ENCODE measurements at regions not wholly inside any gene's neighbourhood (a gene's known extent, or its start where the extent isn't known, plus 50 kb on each side); places are given as distances from the start of the nearest gene placed in this dataset.
A peak's percentile ranks its signal among the peaks of the same experiment; 100 is the strongest.
"Not testable (repeated sequence)": the region's sequence is repeated elsewhere in the genome, so short reads cannot be mapped to it uniquely, and the experiment has no call there.

DNA sequence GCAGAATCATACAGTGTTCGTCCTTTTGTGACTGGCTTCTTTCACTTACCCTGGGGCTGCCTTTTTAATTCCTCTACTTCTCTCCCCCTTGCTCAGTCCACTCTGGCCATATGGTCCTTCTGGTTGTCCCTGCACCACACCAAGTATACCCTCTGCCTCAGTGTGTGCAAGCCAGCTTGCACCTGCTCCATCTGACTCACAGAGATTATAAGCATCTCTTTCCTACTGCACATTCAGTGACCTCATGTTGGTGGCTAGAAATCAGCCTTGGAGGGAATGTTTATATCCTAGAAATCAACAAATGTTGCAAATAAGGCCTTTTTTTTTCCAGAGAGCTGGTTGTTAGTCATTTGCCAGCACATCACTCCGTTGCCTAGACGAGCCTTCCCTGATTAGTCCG lies 67.5 kb upstream of the C10orf90 start:
- H3K27ac ChIP-seq = no peak overlapping the region
- no peak overlapping the region for H3K4me3 ChIP-seq
- H3K27me3 ChIP-seq = no peaks in the 10 kb centered on the region
- H3K36me3 ChIP-seq = no peaks in the 10 kb centered on the region
- DNase-seq (ENCODE audit: low spot score in 2 of 2) = no peak
- TF ChIP-seq, protein P1, sequence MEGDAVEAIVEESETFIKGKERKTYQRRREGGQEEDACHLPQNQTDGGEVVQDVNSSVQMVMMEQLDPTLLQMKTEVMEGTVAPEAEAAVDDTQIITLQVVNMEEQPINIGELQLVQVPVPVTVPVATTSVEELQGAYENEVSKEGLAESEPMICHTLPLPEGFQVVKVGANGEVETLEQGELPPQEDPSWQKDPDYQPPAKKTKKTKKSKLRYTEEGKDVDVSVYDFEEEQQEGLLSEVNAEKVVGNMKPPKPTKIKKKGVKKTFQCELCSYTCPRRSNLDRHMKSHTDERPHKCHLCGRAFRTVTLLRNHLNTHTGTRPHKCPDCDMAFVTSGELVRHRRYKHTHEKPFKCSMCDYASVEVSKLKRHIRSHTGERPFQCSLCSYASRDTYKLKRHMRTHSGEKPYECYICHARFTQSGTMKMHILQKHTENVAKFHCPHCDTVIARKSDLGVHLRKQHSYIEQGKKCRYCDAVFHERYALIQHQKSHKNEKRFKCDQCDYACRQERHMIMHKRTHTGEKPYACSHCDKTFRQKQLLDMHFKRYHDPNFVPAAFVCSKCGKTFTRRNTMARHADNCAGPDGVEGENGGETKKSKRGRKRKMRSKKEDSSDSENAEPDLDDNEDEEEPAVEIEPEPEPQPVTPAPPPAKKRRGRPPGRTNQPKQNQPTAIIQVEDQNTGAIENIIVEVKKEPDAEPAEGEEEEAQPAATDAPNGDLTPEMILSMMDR (IDR thresholded peaks at IDR 0.05) = no peak
- no peaks in the 10 kb centered on the region for H3K9me3 ChIP-seq
- H3K4me1 ChIP-seq = no peaks in the 10 kb centered on the region
- intact Hi-C loops (cut with DNase I) = no loop called here

DNA sequence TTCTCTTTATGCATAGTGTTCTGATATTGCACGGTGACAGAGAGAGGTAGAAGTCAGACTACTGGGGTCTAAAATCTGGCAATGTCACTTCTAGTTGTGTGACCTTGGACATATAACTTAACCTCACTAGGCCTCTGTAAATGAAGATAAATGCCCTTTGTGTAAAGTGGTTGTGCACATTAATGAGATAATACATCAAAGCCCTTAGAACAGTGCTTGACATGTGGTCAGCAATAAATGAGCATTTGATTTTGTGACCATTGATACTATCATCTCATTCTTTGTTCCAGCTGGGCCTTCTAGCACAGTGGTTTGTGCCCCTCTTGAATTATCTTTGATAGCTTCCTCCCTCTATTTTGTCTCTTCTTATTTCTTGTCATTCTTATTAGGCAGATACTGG lies 74.1 kb upstream of the C10orf90 start:
- H3K27ac ChIP-seq = no peak overlapping the region
- H3K36me3 ChIP-seq = no peaks in the 10 kb centered on the region
- intact Hi-C loops (cut with DNase I) = no loop called here
- TF ChIP-seq, protein P1 (IDR thresholded peaks at IDR 0.05) = no peak
- H3K9me3 ChIP-seq = no peaks in the 10 kb centered on the region
- DNase-seq (ENCODE audit: low spot score in 2 of 2) = no peak
- H3K27me3 ChIP-seq = no peaks in the 10 kb centered on the region
- H3K4me1 ChIP-seq = no peaks in the 10 kb centered on the region
- H3K4me3 ChIP-seq = no peak overlapping the region

DNA sequence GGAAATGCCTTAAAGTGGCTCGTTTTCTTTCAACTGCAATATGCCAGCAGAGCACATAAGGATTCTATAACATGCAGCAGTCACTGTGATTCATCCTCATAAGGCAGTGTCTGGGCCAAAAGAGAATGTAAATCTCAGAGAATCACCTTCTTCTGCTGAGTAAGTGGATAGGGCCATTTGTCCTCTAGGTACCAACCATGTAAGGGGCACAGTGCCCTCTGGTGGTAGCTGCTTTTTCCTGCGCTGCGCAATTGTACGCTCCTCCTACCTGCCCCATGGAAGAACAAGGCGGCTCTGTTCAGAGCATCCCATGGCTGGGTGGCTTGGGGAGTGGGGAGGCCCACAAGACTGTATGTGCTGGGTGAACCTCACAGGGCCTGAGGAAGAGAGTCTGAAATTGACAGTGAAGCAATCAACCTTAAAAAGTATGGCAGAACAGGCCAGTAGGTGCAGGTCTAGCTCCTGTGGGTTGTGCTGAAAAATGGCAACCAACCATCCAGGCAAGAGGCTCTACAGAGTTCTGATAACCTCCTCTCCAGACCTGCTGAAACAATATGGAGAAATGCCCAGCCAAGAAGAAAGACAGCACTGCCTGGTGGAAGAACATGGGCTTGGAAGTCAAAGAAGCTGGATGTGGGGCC lies 78.6 kb upstream of the C10orf90 start:
- intact Hi-C loops (cut with DNase I) = no loop called here
- DNase-seq (ENCODE audit: low spot score in 2 of 2) = no peak

DNA sequence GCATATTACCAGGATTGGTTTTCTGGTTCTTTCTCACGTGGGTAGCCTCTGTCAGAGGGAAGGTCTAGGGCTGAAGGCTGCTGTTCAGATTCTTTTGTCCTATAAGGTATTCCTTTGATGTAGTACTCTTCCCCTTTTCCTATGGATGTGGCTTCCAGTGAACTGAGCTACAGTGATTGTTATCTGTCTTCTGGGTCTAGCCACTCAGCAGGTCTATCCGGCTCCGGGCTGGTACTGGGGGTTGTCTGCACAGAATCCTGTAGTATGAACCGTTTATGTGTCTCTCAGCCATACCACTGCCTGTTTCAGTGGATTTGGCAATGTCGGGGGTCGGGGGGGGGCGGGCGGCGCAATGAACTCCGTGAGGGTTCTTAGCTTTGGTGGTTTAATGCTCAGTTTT lies 84.5 kb upstream of the C10orf90 start:
- TF ChIP-seq, protein P1 (IDR thresholded peaks at IDR 0.05) = no peak

More for the DNA sequence above, 78.6 kb upstream of the C10orf90 start:
- Histone ChIP-seq H3K36me3 (no peaks in the 10 kb centered on the region), H3K27ac (no peak overlapping the region), H3K4me1 (no peaks in the 10 kb centered on the region), H3K4me3 (no peak overlapping the region), H3K9me3 (no peaks in the 10 kb centered on the region), H3K27me3 (no peaks in the 10 kb centered on the region)
- TF ChIP-seq, protein P1 (IDR thresholded peaks at IDR 0.05) = peak in 2 of 3 experiments; percentile 8 to 48

DNA sequence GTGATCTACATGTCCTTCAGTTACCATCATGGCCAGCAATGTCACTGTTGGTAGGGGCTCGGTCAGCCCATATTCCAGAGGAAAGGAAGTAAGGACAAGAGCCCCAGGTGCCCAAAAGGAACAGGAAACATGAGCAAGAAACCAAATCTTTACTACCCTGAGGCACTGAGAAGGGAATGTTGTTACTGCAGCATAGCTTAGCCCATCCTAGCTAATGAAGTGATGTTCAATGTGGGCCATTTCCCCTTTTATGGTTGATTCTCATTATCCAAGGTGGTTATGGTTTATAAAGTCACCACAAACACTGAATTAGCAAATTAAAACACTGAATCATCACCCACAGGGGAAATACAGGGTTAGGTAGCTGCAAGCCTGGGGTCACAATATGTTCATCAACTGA lies 88.4 kb upstream of the C10orf90 start:
- no peaks in the 10 kb centered on the region for H3K27me3 ChIP-seq
- no peak overlapping the region for H3K27ac ChIP-seq
- H3K4me3 ChIP-seq = no peak overlapping the region
- TF ChIP-seq, protein P1 (IDR thresholded peaks at IDR 0.05) = no peak
- DNase-seq (ENCODE audit: low spot score in 2 of 2) = no peak
- intact Hi-C loops (cut with DNase I) = no loop called here
- no peaks in the 10 kb centered on the region for H3K36me3 ChIP-seq
- no peaks in the 10 kb centered on the region for H3K4me1 ChIP-seq
- no peaks in the 10 kb centered on the region for H3K9me3 ChIP-seq

More for the DNA sequence above, 84.5 kb upstream of the C10orf90 start:
- Histone ChIP-seq H3K4me1 (no peaks in the 10 kb centered on the region), H3K36me3 (no peaks in the 10 kb centered on the region), H3K4me3 (no peak overlapping the region), H3K9me3 (no peaks in the 10 kb centered on the region), H3K27me3 (no peaks in the 10 kb centered on the region), H3K27ac (no peak overlapping the region)
- DNase-seq (ENCODE audit: low spot score in 2 of 2) = no peak
- intact Hi-C loops (cut with DNase I) = no loop called here

DNA sequence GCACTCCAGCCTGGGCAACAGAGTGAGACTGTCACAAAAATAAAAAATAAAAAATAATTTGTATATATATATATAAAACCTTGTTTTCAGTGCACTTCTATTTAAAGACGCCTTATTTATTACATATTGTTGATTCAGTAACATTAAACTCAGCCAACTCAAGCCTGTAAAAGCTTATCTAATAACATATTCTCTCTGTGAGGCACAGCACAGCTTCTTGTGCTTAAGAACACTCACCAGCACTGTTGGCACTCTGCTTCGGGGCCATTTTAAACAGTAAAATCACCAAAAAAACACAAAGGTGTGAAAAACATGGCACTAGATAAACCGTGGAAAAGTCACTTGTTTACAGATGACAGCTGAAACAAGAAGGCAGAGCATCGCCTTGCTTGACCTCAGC lies 89.0 kb upstream of the C10orf90 start:
- Histone ChIP-seq H3K4me1 (no peaks in the 10 kb centered on the region), H3K27me3 (no peaks in the 10 kb centered on the region), H3K4me3 (no peak overlapping the region), H3K36me3 (no peaks in the 10 kb centered on the region), H3K27ac (no peak overlapping the region), H3K9me3 (no peaks in the 10 kb centered on the region)
- intact Hi-C loops (cut with DNase I) = no loop called here
- no peak for DNase-seq (ENCODE audit: low spot score in 2 of 2)
- TF ChIP-seq, protein P1 (IDR thresholded peaks at IDR 0.05) = no peak

DNA sequence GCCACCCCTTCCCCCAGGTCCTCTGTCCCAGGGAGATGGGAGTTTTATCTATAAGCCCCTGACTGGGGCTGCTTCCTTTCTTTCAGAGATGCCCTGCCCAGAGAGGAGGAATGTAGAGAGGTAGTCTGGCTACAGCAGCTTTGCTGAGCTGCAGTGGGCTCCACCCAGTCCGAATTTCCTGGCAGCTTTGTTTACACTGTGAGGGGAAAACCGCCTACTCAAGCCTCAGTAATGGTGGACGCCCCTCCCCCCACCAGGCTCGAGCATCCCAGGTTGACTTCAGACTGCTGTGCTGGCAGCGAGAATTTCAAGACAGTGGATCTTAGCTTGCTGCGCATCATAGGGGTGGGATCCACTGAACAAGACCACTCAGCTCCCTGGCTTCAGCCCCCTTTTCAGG lies 96.2 kb upstream of the C10orf90 start:
- H3K9me3 ChIP-seq; intact Hi-C loops (cut with DNase I); DNase-seq (ENCODE audit: low spot score in 2 of 2); H3K4me3 ChIP-seq; H3K36me3 ChIP-seq; H3K27ac ChIP-seq; H3K27me3 ChIP-seq; H3K4me1 ChIP-seq: not testable (repeated sequence)

Measured in ascending aorta (tissue), 2 donors.